HG03565 (cell line): ENCODE measurements at regions not wholly inside any gene's neighbourhood (a gene's known extent, or its start where the extent isn't known, plus 50 kb on each side); places are given as distances from the start of the nearest gene placed in this dataset.

Experiments
- ATAC-seq: cut with Tn5 transposase; IDR thresholded peaks from one replicate; pipeline ENCODE4 v1.9.1; 2021; ENCODE audit warnings: mild to moderate bottlenecking, moderate library complexity; ENCODE audit not compliant: unreplicated experiment

GRCh38 chr13:43983373-43983772, 103.7 kb downstream of the LACC1 start:
- no peak for ATAC-seq

- ATAC-seq: no peak
Observed at GRCh38 chr13:43984292-43984691, 104.6 kb downstream of the LACC1 start.

GRCh38 chr13:43985422-43986072, 105.8 kb downstream of the LACC1 start:
- ATAC-seq: no peak

- no peak for ATAC-seq
Observed at GRCh38 chr13:43986421-43986981, 106.8 kb downstream of the LACC1 start.

- no peak for ATAC-seq
Observed at GRCh38 chr13:43988302-43988701, 108.6 kb downstream of the LACC1 start.

GRCh38 chr13:43990021-43990420, 110.3 kb downstream of the LACC1 start:
- no peak for ATAC-seq

GRCh38 chr13:43990829-43991228, 111.1 kb downstream of the LACC1 start:
- ATAC-seq: no peak

- ATAC-seq: no peak
Observed at GRCh38 chr13:43991773-43992201, 112.1 kb downstream of the LACC1 start.

GRCh38 chr13:43992211-43992610, 112.5 kb downstream of the LACC1 start:
- ATAC-seq: no peak

- no peak for ATAC-seq
Observed at GRCh38 chr13:43994999-43995859, 115.5 kb downstream of the LACC1 start.

- no peak for ATAC-seq
Observed at GRCh38 chr13:43996221-43996620, 116.5 kb downstream of the LACC1 start.

GRCh38 chr13:44003481-44003880, 123.8 kb downstream of the LACC1 start:
- ATAC-seq: no peak

- ATAC-seq: no peak
Observed at GRCh38 chr13:44004878-44005277, 125.2 kb downstream of the LACC1 start.

- ATAC-seq: no peak
Observed at GRCh38 chr13:44007451-44007850, 127.7 kb downstream of the LACC1 start.

- no peak for ATAC-seq
Observed at GRCh38 chr13:44011036-44011435, 131.3 kb downstream of the LACC1 start.

- ATAC-seq: no peak
Observed at GRCh38 chr13:44012910-44013757, 133.4 kb downstream of the LACC1 start.

GRCh38 chr13:44013758-44014291, 134.1 kb downstream of the LACC1 start:
- ATAC-seq: no peak

- ATAC-seq: no peak
Observed at GRCh38 chr13:44014501-44014900, 134.8 kb downstream of the LACC1 start.

- no peak for ATAC-seq
Observed at GRCh38 chr13:44015118-44015517, 135.4 kb downstream of the LACC1 start.

GRCh38 chr13:44015811-44016210, 136.1 kb downstream of the LACC1 start:
- ATAC-seq: no peak
